OCI-LY7 (cell line): ENCODE measurements at regions not wholly inside any gene's neighbourhood (a gene's known extent, or its start where the extent isn't known, plus 50 kb on each side); places are given as distances from the start of the nearest gene placed in this dataset.

Source experiments
- EZH2phosphoT487 ChIP-seq: fragments of 200-600 bp; sonication (generic); IDR thresholded peaks from 2 replicates; pipeline ENCODE4 v1.6.1; 2018; ENCODE audit warnings: low read depth, borderline replicate concordance, mild to moderate bottlenecking, mixed run types, antibody characterized with exemption, low read length, moderate library complexity, mixed read lengths
- TF ChIP-seq, protein P1 (sequence below): fragments of 200-600 bp; sonication (generic); conservative IDR thresholded peaks from 2 replicates; pipeline ENCODE4 v1.5.1; 2014; ENCODE audit warnings: mild to moderate bottlenecking, antibody characterized with exemption, low read length, moderate library complexity, mixed read lengths

GRCh38 chr5:61610678-61611024, 278.6 kb downstream of the ZSWIM6 start:
- TF ChIP-seq, protein P1, sequence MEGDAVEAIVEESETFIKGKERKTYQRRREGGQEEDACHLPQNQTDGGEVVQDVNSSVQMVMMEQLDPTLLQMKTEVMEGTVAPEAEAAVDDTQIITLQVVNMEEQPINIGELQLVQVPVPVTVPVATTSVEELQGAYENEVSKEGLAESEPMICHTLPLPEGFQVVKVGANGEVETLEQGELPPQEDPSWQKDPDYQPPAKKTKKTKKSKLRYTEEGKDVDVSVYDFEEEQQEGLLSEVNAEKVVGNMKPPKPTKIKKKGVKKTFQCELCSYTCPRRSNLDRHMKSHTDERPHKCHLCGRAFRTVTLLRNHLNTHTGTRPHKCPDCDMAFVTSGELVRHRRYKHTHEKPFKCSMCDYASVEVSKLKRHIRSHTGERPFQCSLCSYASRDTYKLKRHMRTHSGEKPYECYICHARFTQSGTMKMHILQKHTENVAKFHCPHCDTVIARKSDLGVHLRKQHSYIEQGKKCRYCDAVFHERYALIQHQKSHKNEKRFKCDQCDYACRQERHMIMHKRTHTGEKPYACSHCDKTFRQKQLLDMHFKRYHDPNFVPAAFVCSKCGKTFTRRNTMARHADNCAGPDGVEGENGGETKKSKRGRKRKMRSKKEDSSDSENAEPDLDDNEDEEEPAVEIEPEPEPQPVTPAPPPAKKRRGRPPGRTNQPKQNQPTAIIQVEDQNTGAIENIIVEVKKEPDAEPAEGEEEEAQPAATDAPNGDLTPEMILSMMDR, result no peak
- no peak for TF ChIP-seq EZH2phosphoT487
